ENCODE measurements at regions not wholly inside any gene's neighbourhood (a gene's known extent, or its start where the extent isn't known, plus 50 kb on each side); places are given as distances from the start of the nearest gene placed in this dataset.

- H3K4me1 ChIP-seq = no peaks in the 10 kb centered on the region
- H3K4me3 ChIP-seq = no peak overlapping the region
- no peak for TF ChIP-seq POLR2A (IDR thresholded peaks at IDR 0.05)
- no peak for TF ChIP-seq CTCF (IDR thresholded peaks at IDR 0.05 in 8 of 11, conservative IDR thresholded peaks at IDR 0.05 in 3 of 11)
- no peak for TF ChIP-seq POLR2AphosphoS5 (IDR thresholded peaks at IDR 0.05)
- DNase-seq = no peak
- no peaks in the 10 kb centered on the region for H3K36me3 ChIP-seq
- intact Hi-C loops (cut with DNase I; ENCODE audit: low total_unique reads) = no loop called here
- no peaks in the 10 kb centered on the region for H3K27me3 ChIP-seq (replicated peaks in 1 of 7)
- no peak overlapping the region for H3K27ac ChIP-seq
- H3K9me3 ChIP-seq = no peaks in the 10 kb centered on the region
- 53 to 67% (median 65%) methylated on average over 2 of the region's 2 CpGs for WGBS, 5 donors
Observed at GRCh38 chr14:40268236-40268635, 836.0 kb upstream of the FBXO33 start.

GRCh38 chr14:40265096-40265495 lies 832.9 kb upstream of the FBXO33 start:
- Histone ChIP-seq H3K27ac (no peak overlapping the region), H3K27me3 (replicated peaks in 1 of 7) (no peaks in the 10 kb centered on the region), H3K36me3 (no peaks in the 10 kb centered on the region), H3K4me3 (no peak overlapping the region), H3K4me1 (no peaks in the 10 kb centered on the region), H3K9me3 (no peaks in the 10 kb centered on the region)
- WGBS, 5 donors = 38 to 74% (median 64%) methylated on average over 1 of the region's 1 CpG
- no peak for DNase-seq
- intact Hi-C loops (cut with DNase I; ENCODE audit: low total_unique reads) = no loop called here
- no peak for TF ChIP-seq CTCF (IDR thresholded peaks at IDR 0.05 in 8 of 11, conservative IDR thresholded peaks at IDR 0.05 in 3 of 11)
- no peak for TF ChIP-seq POLR2AphosphoS5 (IDR thresholded peaks at IDR 0.05)
- TF ChIP-seq POLR2A (IDR thresholded peaks at IDR 0.05) = no peak

GRCh38 chr14:40252817-40253447 lies 820.7 kb upstream of the FBXO33 start:
- Histone ChIP-seq H3K27ac (no peak overlapping the region), H3K4me3 (no peak overlapping the region), H3K36me3 (no peaks in the 10 kb centered on the region), H3K9me3 (peaks cover 0 to 6% (median 0%) of the 10 kb centered on the region in 8 donors), H3K27me3 (replicated peaks in 1 of 7) (no peaks in the 10 kb centered on the region), H3K4me1 (no peaks in the 10 kb centered on the region)
- DNase-seq = no peak
- WGBS, 5 donors = 87 to 100% (median 92%) methylated on average over 2 of the region's 2 CpGs
- TF ChIP-seq CTCF (IDR thresholded peaks at IDR 0.05 in 8 of 11, conservative IDR thresholded peaks at IDR 0.05 in 3 of 11) = no peak
- no peak for TF ChIP-seq POLR2AphosphoS5 (IDR thresholded peaks at IDR 0.05)
- TF ChIP-seq POLR2A (IDR thresholded peaks at IDR 0.05) = no peak
- intact Hi-C loops (cut with DNase I; ENCODE audit: low total_unique reads) = no loop called here

GRCh38 chr14:40248671-40249070 lies 816.4 kb upstream of the FBXO33 start:
- no peaks in the 10 kb centered on the region for H3K4me1 ChIP-seq
- H3K27ac ChIP-seq = no peak overlapping the region
- H3K27me3 ChIP-seq (replicated peaks in 1 of 7) = no peaks in the 10 kb centered on the region
- intact Hi-C loops (cut with DNase I; ENCODE audit: low total_unique reads) = no loop called here
- H3K36me3 ChIP-seq = no peaks in the 10 kb centered on the region
- no peak overlapping the region for H3K4me3 ChIP-seq
- TF ChIP-seq POLR2A (IDR thresholded peaks at IDR 0.05) (no peak), POLR2AphosphoS5 (IDR thresholded peaks at IDR 0.05) (no peak), CTCF (IDR thresholded peaks at IDR 0.05 in 8 of 11, conservative IDR thresholded peaks at IDR 0.05 in 3 of 11) (no peak)
- H3K9me3 ChIP-seq = peaks cover 0 to 11% (median 0%) of the 10 kb centered on the region in 8 donors
- WGBS, 5 donors = 9 to 23% (median 23%) methylated on average over 1 of the region's 1 CpG
- DNase-seq = no peak
